ENCODE measurements at regions not wholly inside any gene's neighbourhood (a gene's known extent, or its start where the extent isn't known, plus 50 kb on each side); places are given as distances from the start of the nearest gene placed in this dataset.
"Not testable (repeated sequence)": the region's sequence is repeated elsewhere in the genome, so short reads cannot be mapped to it uniquely, and the experiment has no call there.

DNA sequence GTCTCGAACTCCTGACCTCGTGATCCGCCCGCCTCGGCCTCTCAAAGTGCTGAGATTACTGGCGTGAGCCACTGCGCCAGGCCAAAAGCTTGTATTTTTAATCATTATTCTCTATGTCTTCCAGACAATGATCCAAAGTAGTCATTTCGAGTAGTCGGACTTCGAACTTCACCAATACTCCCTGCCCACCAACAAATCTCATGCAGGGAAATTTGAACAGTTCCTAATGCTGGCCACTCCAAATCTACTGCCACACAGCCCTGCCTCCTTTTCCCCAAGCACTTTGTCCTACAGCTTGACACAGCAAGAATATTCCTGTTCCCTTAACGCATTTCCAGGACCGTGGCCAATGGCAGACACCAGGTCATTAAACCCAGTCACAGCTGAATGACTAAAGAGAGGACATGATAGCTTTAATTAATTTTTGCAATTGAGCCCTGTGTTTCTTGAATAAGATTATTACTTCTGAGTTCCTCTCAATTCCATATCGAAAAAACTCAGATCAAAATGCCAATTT lies 142.3 kb upstream of the NRP1 start:
- DNase-seq (ENCODE audit: extremely low spot score in 2 of 2): no peak
- Histone ChIP-seq H3K4me3 (no peak overlapping the region), H3K36me3 (no peaks in the 10 kb centered on the region), H3K9me3 (no peaks in the 10 kb centered on the region), H3K4me1 (no peaks in the 10 kb centered on the region), H3K27me3 (no peaks in the 10 kb centered on the region), H3K27ac (no peak overlapping the region)
- TF ChIP-seq, protein P1, sequence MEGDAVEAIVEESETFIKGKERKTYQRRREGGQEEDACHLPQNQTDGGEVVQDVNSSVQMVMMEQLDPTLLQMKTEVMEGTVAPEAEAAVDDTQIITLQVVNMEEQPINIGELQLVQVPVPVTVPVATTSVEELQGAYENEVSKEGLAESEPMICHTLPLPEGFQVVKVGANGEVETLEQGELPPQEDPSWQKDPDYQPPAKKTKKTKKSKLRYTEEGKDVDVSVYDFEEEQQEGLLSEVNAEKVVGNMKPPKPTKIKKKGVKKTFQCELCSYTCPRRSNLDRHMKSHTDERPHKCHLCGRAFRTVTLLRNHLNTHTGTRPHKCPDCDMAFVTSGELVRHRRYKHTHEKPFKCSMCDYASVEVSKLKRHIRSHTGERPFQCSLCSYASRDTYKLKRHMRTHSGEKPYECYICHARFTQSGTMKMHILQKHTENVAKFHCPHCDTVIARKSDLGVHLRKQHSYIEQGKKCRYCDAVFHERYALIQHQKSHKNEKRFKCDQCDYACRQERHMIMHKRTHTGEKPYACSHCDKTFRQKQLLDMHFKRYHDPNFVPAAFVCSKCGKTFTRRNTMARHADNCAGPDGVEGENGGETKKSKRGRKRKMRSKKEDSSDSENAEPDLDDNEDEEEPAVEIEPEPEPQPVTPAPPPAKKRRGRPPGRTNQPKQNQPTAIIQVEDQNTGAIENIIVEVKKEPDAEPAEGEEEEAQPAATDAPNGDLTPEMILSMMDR (IDR thresholded peaks at IDR 0.05): no peak
- TF ChIP-seq POLR2A (IDR thresholded peaks at IDR 0.05): no peak
- TF ChIP-seq POLR2AphosphoS5 (IDR thresholded peaks at IDR 0.05; ENCODE audit: insufficient read depth in 1 of 2, low read depth in 1 of 2): no peak
- intact Hi-C loops (cut with DNase I): no loop called here

DNA sequence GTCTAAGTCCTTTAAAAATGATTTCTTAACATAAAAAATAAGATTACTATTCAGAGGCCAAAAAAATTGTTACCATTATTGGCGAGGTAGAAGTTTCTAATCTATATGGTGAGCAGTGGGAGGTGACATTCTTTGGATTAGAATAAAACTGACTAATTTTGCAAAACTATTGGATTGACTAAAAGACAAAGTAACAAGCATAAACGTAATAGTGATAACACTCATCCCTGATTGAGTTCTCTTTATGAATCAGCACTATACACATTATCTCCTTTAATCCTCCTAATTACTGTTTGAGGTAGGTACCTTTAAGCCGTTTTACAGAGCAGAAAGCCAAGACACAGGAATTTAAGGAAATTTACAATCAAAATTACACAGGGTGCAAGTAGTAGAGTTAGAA lies 139.2 kb upstream of the NRP1 start:
- Histone ChIP-seq H3K4me3 (no peak overlapping the region), H3K9me3 (no peaks in the 10 kb centered on the region), H3K4me1 (no peaks in the 10 kb centered on the region), H3K27me3 (no peaks in the 10 kb centered on the region), H3K36me3 (no peaks in the 10 kb centered on the region), H3K27ac (no peak overlapping the region)
- DNase-seq (ENCODE audit: extremely low spot score in 2 of 2): no peak
- intact Hi-C loops (cut with DNase I): no loop called here
- no peak for TF ChIP-seq POLR2AphosphoS5 (IDR thresholded peaks at IDR 0.05; ENCODE audit: insufficient read depth in 1 of 2, low read depth in 1 of 2)
- TF ChIP-seq, protein P1 (IDR thresholded peaks at IDR 0.05): no peak
- TF ChIP-seq POLR2A (IDR thresholded peaks at IDR 0.05): no peak

DNA sequence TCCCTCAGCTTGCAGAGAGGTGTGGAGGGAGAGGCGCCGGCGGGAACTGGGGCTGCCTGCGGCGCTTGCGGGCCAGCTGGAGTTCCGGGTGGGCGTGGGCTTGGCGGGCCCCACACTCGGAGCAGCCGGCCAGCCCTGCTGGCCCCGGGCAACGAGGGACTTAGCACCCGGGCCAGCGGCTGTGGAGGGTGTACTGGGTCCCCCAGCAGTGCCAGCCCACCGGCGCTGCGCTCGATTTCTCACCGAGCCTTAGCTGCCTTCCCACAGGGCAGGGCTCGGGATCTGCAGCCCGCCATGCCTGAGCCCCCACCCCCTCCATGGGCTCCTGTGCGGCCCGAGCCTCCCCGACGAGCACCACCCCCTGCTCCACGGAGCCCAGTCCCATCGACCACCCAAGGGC lies 133.5 kb upstream of the NRP1 start:
- H3K27ac ChIP-seq; DNase-seq (ENCODE audit: extremely low spot score in 2 of 2); H3K4me1 ChIP-seq; intact Hi-C loops (cut with DNase I); H3K36me3 ChIP-seq; H3K4me3 ChIP-seq; H3K27me3 ChIP-seq; H3K9me3 ChIP-seq: not testable (repeated sequence)

DNA sequence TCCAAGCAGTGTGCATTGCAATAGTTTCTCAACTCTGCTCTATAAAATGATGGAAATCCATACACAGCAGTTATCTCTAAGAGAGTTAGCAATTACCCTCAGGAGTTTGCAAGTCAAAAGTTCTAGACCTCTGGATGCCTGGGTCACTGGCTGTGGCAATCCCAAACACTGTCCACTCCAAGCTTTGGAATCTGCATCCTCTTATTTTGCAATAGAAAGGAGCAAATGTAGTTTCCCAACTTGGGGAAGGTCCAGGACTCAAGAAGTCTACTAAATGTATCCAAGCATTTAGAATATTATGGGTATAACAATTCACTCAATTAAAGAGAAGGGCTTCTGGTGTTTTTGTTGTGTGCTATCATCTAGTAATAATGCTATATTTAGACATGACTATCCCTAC lies 131.3 kb upstream of the NRP1 start:
- TF ChIP-seq POLR2A (IDR thresholded peaks at IDR 0.05): no peak
- TF ChIP-seq POLR2AphosphoS5 (IDR thresholded peaks at IDR 0.05; ENCODE audit: insufficient read depth in 1 of 2, low read depth in 1 of 2): no peak
- TF ChIP-seq, protein P1 (IDR thresholded peaks at IDR 0.05): no peak
- Histone ChIP-seq H3K27ac (no peak overlapping the region), H3K4me3 (no peak overlapping the region), H3K4me1 (no peaks in the 10 kb centered on the region), H3K27me3 (no peaks in the 10 kb centered on the region), H3K36me3 (no peaks in the 10 kb centered on the region), H3K9me3 (no peaks in the 10 kb centered on the region)
- intact Hi-C loops (cut with DNase I): no loop called here
- DNase-seq (ENCODE audit: extremely low spot score in 2 of 2): no peak

DNA sequence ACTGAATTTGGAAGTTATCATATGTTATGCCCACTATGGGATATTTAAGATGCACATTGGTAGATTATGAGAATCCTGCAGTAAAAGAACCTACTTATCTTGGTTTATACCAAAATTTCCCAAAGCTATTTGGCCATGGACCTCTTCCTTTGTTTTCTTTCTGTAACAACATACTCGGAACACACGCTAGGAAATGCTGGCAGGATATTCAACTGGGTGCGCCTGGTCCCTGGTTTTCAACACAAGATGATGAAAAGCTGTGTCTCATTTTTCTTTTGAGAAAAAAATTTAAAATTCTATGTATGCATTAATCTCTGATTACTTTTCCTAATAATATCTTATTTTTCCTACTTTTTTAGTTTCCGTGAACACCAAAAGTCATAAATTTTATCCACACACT lies 128.5 kb upstream of the NRP1 start:
- no peak for DNase-seq (ENCODE audit: extremely low spot score in 2 of 2)
- H3K36me3 ChIP-seq: no peaks in the 10 kb centered on the region
- H3K9me3 ChIP-seq: no peaks in the 10 kb centered on the region
- no peaks in the 10 kb centered on the region for H3K27me3 ChIP-seq
- H3K4me3 ChIP-seq: no peak overlapping the region
- intact Hi-C loops (cut with DNase I): no loop called here
- H3K27ac ChIP-seq: no peak overlapping the region
- TF ChIP-seq, protein P1 (IDR thresholded peaks at IDR 0.05): no peak
- TF ChIP-seq POLR2A (IDR thresholded peaks at IDR 0.05) (no peak), POLR2AphosphoS5 (IDR thresholded peaks at IDR 0.05; ENCODE audit: insufficient read depth in 1 of 2, low read depth in 1 of 2) (no peak)
- H3K4me1 ChIP-seq: no peaks in the 10 kb centered on the region

DNA sequence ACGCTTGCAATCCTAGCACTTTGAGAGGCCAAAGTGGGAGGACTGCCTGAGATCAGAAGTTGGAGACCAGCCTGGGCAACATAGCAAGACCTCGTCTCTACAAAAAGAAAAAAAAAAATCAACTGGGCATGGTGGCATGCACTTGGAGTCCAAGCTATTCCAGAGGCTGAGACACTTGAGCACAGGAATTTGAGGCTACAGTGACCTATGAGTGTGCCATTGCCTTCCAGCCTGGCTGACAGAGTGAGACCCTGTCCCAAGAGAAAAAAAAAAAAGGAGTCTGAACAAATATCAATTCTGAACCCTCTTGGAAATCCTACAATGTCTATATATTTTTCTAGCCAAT lies 126.8 kb upstream of the NRP1 start:
- DNase-seq (ENCODE audit: extremely low spot score in 2 of 2): no peak
- Histone ChIP-seq H3K4me3 (no peak overlapping the region), H3K9me3 (no peaks in the 10 kb centered on the region), H3K36me3 (no peaks in the 10 kb centered on the region), H3K27ac (no peak overlapping the region), H3K4me1 (no peaks in the 10 kb centered on the region), H3K27me3 (no peaks in the 10 kb centered on the region)
- TF ChIP-seq, protein P1 (IDR thresholded peaks at IDR 0.05): no peak
- TF ChIP-seq POLR2AphosphoS5 (IDR thresholded peaks at IDR 0.05; ENCODE audit: insufficient read depth in 1 of 2, low read depth in 1 of 2) (no peak), POLR2A (IDR thresholded peaks at IDR 0.05) (no peak)
- intact Hi-C loops (cut with DNase I): no loop called here
